ENCODE measurements at regions not wholly inside any gene's neighbourhood (a gene's known extent, or its start where the extent isn't known, plus 50 kb on each side); places are given as distances from the start of the nearest gene placed in this dataset.

GRCh38 chr6:166771701-166772100, 144.7 kb upstream of the RPS6KA2 start:
- TF ChIP-seq, protein P1, sequence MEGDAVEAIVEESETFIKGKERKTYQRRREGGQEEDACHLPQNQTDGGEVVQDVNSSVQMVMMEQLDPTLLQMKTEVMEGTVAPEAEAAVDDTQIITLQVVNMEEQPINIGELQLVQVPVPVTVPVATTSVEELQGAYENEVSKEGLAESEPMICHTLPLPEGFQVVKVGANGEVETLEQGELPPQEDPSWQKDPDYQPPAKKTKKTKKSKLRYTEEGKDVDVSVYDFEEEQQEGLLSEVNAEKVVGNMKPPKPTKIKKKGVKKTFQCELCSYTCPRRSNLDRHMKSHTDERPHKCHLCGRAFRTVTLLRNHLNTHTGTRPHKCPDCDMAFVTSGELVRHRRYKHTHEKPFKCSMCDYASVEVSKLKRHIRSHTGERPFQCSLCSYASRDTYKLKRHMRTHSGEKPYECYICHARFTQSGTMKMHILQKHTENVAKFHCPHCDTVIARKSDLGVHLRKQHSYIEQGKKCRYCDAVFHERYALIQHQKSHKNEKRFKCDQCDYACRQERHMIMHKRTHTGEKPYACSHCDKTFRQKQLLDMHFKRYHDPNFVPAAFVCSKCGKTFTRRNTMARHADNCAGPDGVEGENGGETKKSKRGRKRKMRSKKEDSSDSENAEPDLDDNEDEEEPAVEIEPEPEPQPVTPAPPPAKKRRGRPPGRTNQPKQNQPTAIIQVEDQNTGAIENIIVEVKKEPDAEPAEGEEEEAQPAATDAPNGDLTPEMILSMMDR (IDR thresholded peaks at IDR 0.05) = no peak
- TF ChIP-seq POLR2A (IDR thresholded peaks at IDR 0.05) (no peak), EP300 (IDR thresholded peaks at IDR 0.05) (no peak)

All from upper lobe of left lung (tissue), 4 donors.